HCT116 (cell line): ENCODE measurements at regions not wholly inside any gene's neighbourhood (a gene's known extent, or its start where the extent isn't known, plus 50 kb on each side); places are given as distances from the start of the nearest gene placed in this dataset.

Experiments
- CTCF ChIP-seq, 3 experiments: fragments of 200-600 bp in 1 of 3; sonication (generic) in 1 of 3; IDR thresholded peaks in 2 of 3; conservative IDR thresholded peaks in 1 of 3; 2 replicates each; pipeline ENCODE4 v1.5.1; 2012 to 2017; ENCODE audit warnings: low read depth in 2 of 3, low read length in 2 of 3, antibody characterized with exemption in 1 of 3, borderline replicate concordance in 1 of 3, control low read depth in 1 of 3, mild to moderate bottlenecking in 1 of 3, mixed read lengths in 1 of 3, mixed run types in 1 of 3, moderate library complexity in 1 of 3; ENCODE audit not compliant: insufficient read depth in 1 of 3
- FOSL1 ChIP-seq: IDR thresholded peaks from 2 replicates; pipeline ENCODE4 v1.6.1; 2012; ENCODE audit warnings: low read depth
- JUND ChIP-seq: IDR thresholded peaks from 2 replicates; pipeline ENCODE4 v1.6.1; 2012
- MAX ChIP-seq: IDR thresholded peaks from 2 replicates; pipeline ENCODE4 v1.6.1; 2012
- POLR2A ChIP-seq: IDR thresholded peaks from 2 replicates; pipeline ENCODE4 v1.7.0; 2011; ENCODE audit warnings: borderline replicate concordance; ENCODE audit not compliant: insufficient read depth, insufficient read length; ENCODE audit errors: extremely low read depth
- POLR2AphosphoS5 ChIP-seq: IDR thresholded peaks from 2 replicates; pipeline ENCODE4 v1.6.1; 2011; ENCODE audit warnings: mild to moderate bottlenecking, low read depth, low read length, moderate library complexity
- RAD21 ChIP-seq: IDR thresholded peaks from 2 replicates; pipeline ENCODE4 v1.6.1; 2012; ENCODE audit warnings: low read depth, mild to moderate bottlenecking
- REST ChIP-seq: IDR thresholded peaks from 2 replicates; pipeline ENCODE4 v1.6.1; 2012; ENCODE audit warnings: low read depth
- SIN3A ChIP-seq: IDR thresholded peaks from 2 replicates; pipeline ENCODE4 v1.6.1; 2012; ENCODE audit warnings: low read depth
- SP1 ChIP-seq: IDR thresholded peaks from 2 replicates; pipeline ENCODE4 v1.6.1; 2012; ENCODE audit warnings: low read depth
- SRF ChIP-seq: IDR thresholded peaks from 2 replicates; pipeline ENCODE4 v1.6.1; 2012; ENCODE audit warnings: low read depth
- YY1 ChIP-seq: IDR thresholded peaks from 2 replicates; pipeline ENCODE4 v1.6.1; 2011; ENCODE audit warnings: low read length, low read depth, moderate library complexity, mild to moderate bottlenecking; ENCODE audit not compliant: insufficient replicate concordance; ENCODE audit errors: extremely low read depth
- ZNF274 ChIP-seq: fragments of 200-500 bp; sonication (Bioruptor generic); IDR thresholded peaks from 2 replicates; pipeline ENCODE4 v1.6.1; 2014; ENCODE audit warnings: mild to moderate bottlenecking, low read depth, low read length, inconsistent platforms
- TF ChIP-seq, protein P1 (sequence below): IDR thresholded peaks from 2 replicates; pipeline ENCODE4 v1.6.1; 2011; ENCODE audit warnings: mild to moderate bottlenecking, low read length, moderate library complexity; ENCODE audit not compliant: insufficient replicate concordance; ENCODE audit errors: extremely low read depth

- TF ChIP-seq CTCF (IDR thresholded peaks at IDR 0.05 in 2 of 3, conservative IDR thresholded peaks at IDR 0.05 in 1 of 3; ENCODE audit: borderline replicate concordance in 1 of 3, insufficient read depth in 1 of 3, low read depth in 2 of 3, low read length in 2 of 3), result no peak
- no peak for TF ChIP-seq SP1
- TF ChIP-seq REST, result no peak
- no peak for TF ChIP-seq POLR2A
- TF ChIP-seq FOSL1, result no peak
- no peak for TF ChIP-seq ZNF274
- no peak for TF ChIP-seq RAD21
- TF ChIP-seq SRF, result no peak
- TF ChIP-seq POLR2AphosphoS5, result no peak
- TF ChIP-seq MAX, result no peak
- no peak for TF ChIP-seq SIN3A
- no peak for TF ChIP-seq JUND
- TF ChIP-seq, protein P1, sequence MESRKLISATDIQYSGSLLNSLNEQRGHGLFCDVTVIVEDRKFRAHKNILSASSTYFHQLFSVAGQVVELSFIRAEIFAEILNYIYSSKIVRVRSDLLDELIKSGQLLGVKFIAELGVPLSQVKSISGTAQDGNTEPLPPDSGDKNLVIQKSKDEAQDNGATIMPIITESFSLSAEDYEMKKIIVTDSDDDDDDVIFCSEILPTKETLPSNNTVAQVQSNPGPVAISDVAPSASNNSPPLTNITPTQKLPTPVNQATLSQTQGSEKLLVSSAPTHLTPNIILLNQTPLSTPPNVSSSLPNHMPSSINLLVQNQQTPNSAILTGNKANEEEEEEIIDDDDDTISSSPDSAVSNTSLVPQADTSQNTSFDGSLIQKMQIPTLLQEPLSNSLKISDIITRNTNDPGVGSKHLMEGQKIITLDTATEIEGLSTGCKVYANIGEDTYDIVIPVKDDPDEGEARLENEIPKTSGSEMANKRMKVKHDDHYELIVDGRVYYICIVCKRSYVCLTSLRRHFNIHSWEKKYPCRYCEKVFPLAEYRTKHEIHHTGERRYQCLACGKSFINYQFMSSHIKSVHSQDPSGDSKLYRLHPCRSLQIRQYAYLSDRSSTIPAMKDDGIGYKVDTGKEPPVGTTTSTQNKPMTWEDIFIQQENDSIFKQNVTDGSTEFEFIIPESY, result no peak
- no peak for TF ChIP-seq YY1
These were observed 123.8 kb upstream of the SDK1 start for GRCh38 chr7:3177271-3177670.
